ENCODE measurements at regions not wholly inside any gene's neighbourhood (a gene's known extent, or its start where the extent isn't known, plus 50 kb on each side); places are given as distances from the start of the nearest gene placed in this dataset.

- POLR2A ChIA-PET: no interaction called here
- ATAC-seq (no peak), DNase-seq (ENCODE audit: low read depth, low spot score) (no peak)
- H3K9me3 ChIP-seq (ENCODE audit: control insufficient read depth, insufficient read depth, low read depth, low read length): no peaks in the 10 kb centered on the region
- no peak overlapping the region for H3K4me3 ChIP-seq (ENCODE audit: low read depth in 2 of 2, low read length in 2 of 2)
- intact Hi-C loops (cut with micrococcal nuclease; ENCODE audit: unreplicated experiment) (no loop called here), in situ Hi-C loops (cut with HindIII; ENCODE audit: low pct_unique_long_range_greater_than_20kb, low sequenced_read_pairs) (no loop called here)
- no TSS peak for BruUV-seq (replicated peaks)
- no peaks in the 10 kb centered on the region for H3K27me3 ChIP-seq (ENCODE audit: control insufficient read depth, insufficient read depth, low read length)
- H3K27ac ChIP-seq (ENCODE audit: low read length): no peak overlapping the region
- TF ChIP-seq SIN3A (IDR thresholded peaks at IDR 0.05; ENCODE audit: borderline replicate concordance, insufficient read depth, low read depth, low read length): no peak
- TF ChIP-seq POLR2AphosphoS5 (IDR thresholded peaks at IDR 0.05; ENCODE audit: low read depth, low read length): no peak
- no peak for TF ChIP-seq CTCF (IDR thresholded peaks at IDR 0.05)
- no peak for TF ChIP-seq REST (IDR thresholded peaks at IDR 0.05; ENCODE audit: insufficient read depth in 1 of 2, low read depth in 2 of 2, low read length in 1 of 2)
- no peak for TF ChIP-seq TCF7L2 (IDR thresholded peaks at IDR 0.05; ENCODE audit: low read depth, low read length)
- CTCF ChIA-PET: no interaction called here
- H3K4me1 ChIP-seq (ENCODE audit: control insufficient read depth, insufficient read depth, low read length): no peaks in the 10 kb centered on the region
- H3K36me3 ChIP-seq (ENCODE audit: control insufficient read depth, insufficient read depth, low read length): no peaks in the 10 kb centered on the region
These were observed 454.2 kb upstream of the KLHL29 start for GRCh38 chr2:22930781-22931180.

- POLR2A ChIA-PET: interaction anchor here (0.7 kb wide), 1 partner anchor 9 kb away, joined by 4 read pairs; no protein-coding TSS in a partner anchor
- Histone ChIP-seq H3K9me3 (ENCODE audit: control insufficient read depth, insufficient read depth, low read depth, low read length) (no peaks in the 10 kb centered on the region), H3K36me3 (ENCODE audit: control insufficient read depth, insufficient read depth, low read length) (no peaks in the 10 kb centered on the region), H3K27ac (ENCODE audit: low read length) (no peak overlapping the region), H3K4me3 (ENCODE audit: low read depth in 2 of 2, low read length in 2 of 2) (no peak overlapping the region), H3K27me3 (ENCODE audit: control insufficient read depth, insufficient read depth, low read length) (no peaks in the 10 kb centered on the region), H3K4me1 (ENCODE audit: control insufficient read depth, insufficient read depth, low read length) (no peaks in the 10 kb centered on the region)
- in situ Hi-C loops (cut with HindIII; ENCODE audit: low pct_unique_long_range_greater_than_20kb, low sequenced_read_pairs): no loop called here
- intact Hi-C loops (cut with micrococcal nuclease; ENCODE audit: unreplicated experiment): no loop called here
- CTCF ChIA-PET: no interaction called here
- no TSS peak for BruUV-seq (replicated peaks)
- TF ChIP-seq CTCF (IDR thresholded peaks at IDR 0.05) (no peak), REST (IDR thresholded peaks at IDR 0.05; ENCODE audit: insufficient read depth in 1 of 2, low read depth in 2 of 2, low read length in 1 of 2) (no peak), SIN3A (IDR thresholded peaks at IDR 0.05; ENCODE audit: borderline replicate concordance, insufficient read depth, low read depth, low read length) (no peak)
- no peak for DNase-seq (ENCODE audit: low read depth, low spot score)
- no peak for ATAC-seq
These were observed 452.7 kb upstream of the KLHL29 start for GRCh38 chr2:22932288-22932687.

Data from Panc1 (cell line).